ENCODE measurements at regions not wholly inside any gene's neighbourhood (a gene's known extent, or its start where the extent isn't known, plus 50 kb on each side); places are given as distances from the start of the nearest gene placed in this dataset.

DNA sequence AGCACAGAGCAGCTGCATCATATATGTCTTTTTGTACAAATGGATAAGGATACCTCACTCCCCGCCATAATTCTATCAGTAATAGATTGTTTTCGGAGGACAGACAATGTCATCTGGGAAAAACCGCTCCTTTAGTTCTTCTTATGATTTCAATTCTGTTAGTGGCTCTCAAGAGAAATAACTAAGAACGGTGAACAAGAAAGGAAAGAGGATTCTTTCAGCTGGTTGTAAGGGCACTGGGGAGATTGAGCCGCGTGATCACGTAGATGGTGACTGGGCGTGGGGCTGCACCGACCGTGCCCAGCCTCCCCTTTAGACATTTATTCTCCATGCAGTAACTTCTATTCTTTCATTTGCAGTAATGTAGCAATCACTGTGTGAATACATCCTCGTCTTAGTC, 99.4 kb upstream of the PEG3 start:
- DNase-seq (ENCODE audit: low read depth in 1 of 2, low spot score in 2 of 2) (no peak), FAIRE-seq (no peak)
- no peak overlapping the region for H2AFZ ChIP-seq (ENCODE audit: low read length)
- H2BK5ac ChIP-seq (ENCODE audit: low read depth, low read length), result no peak overlapping the region
- H4K20me1 ChIP-seq (replicated peaks in 1 of 2; ENCODE audit: control insufficient read depth in 1 of 2, insufficient read depth in 2 of 2, low read length in 2 of 2), result no peaks in the 10 kb centered on the region
- H2BK12ac ChIP-seq (ENCODE audit: low read depth, low read length), result no peak overlapping the region
- no peak overlapping the region for H2BK120ac ChIP-seq (replicated peaks; ENCODE audit: low read depth, low read length)
- CTCF ChIA-PET (ENCODE audit: partially characterized antibody), result no interaction called here
- no peak overlapping the region for H3K18ac ChIP-seq (ENCODE audit: extremely low read depth, low read length)
- H3K23ac ChIP-seq (ENCODE audit: insufficient read length), result no peak overlapping the region
- H4K91ac ChIP-seq (replicated peaks; ENCODE audit: insufficient read length, low read length), result no peak overlapping the region
- POLR2A ChIA-PET (ENCODE audit: partially characterized antibody), result no interaction called here
- no peak overlapping the region for H2BK20ac ChIP-seq (ENCODE audit: low read length)
- H4K5ac ChIP-seq (ENCODE audit: insufficient read length, low read depth, low read length), result no peak overlapping the region
- peaks cover 61 to 86% of the 10 kb centered on the region in 2 experiments for H3K9me3 ChIP-seq (ENCODE audit: insufficient read depth in 2 of 2, low read depth in 1 of 2, low read length in 1 of 2)
- 82% methylated on average over 11 of the region's 11 CpGs; no CpG with 5 or more reads in 1 of the 2 experiments for WGBS, 2 experiments (ENCODE audit: extremely low coverage in 1 of 2, insufficient coverage in 1 of 2, insufficient read length in 1 of 2, insufficient replicate concordance in 2 of 2, low coverage in 1 of 2, low lambda C conversion rate in 2 of 2, missing lambda C conversion rate in 1 of 2)
- no peaks in the 10 kb centered on the region for H3K79me2 ChIP-seq (ENCODE audit: control insufficient read depth in 1 of 2, insufficient read depth in 2 of 2, low read length in 2 of 2)
- no peak overlapping the region for H2BK15ac ChIP-seq (ENCODE audit: low read length)
- H3K79me1 ChIP-seq (ENCODE audit: low read depth, low read length), result no peaks in the 10 kb centered on the region
- H3K4me3 ChIP-seq (ENCODE audit: extremely low read depth in 1 of 4, insufficient read depth in 2 of 4, low read depth in 3 of 4, low read length in 4 of 4), result no peak overlapping the region
- no peaks in the 10 kb centered on the region for H3K23me2 ChIP-seq (ENCODE audit: low read depth, low read length)
- no peak overlapping the region for H4K8ac ChIP-seq (ENCODE audit: extremely low read depth, insufficient read depth, low read length)
- H3K9ac ChIP-seq (replicated peaks in 1 of 4; ENCODE audit: extremely low read depth in 1 of 4, low read depth in 3 of 4, low read length in 3 of 4), result no peak overlapping the region
- no peak overlapping the region for H3K4me2 ChIP-seq (ENCODE audit: insufficient read depth in 1 of 2, low read depth in 2 of 2, low read length in 2 of 2)
- H3K4me1 ChIP-seq (replicated peaks in 1 of 4; ENCODE audit: control insufficient read depth in 3 of 4, insufficient read depth in 4 of 4, low read length in 3 of 4), result no peaks in the 10 kb centered on the region
- H3K36me3 ChIP-seq (ENCODE audit: control insufficient read depth in 2 of 4, insufficient read depth in 4 of 4, low read length in 3 of 4), result no peaks in the 10 kb centered on the region
- H3K27ac ChIP-seq (ENCODE audit: low read depth, low read length), result no peak overlapping the region
- no peak overlapping the region for H3K4ac ChIP-seq (replicated peaks; ENCODE audit: insufficient read length, low read depth, low read length)
- no peak overlapping the region for H3K14ac ChIP-seq (ENCODE audit: insufficient read length)
- no peak overlapping the region for H3K56ac ChIP-seq (replicated peaks; ENCODE audit: insufficient read length, low read depth, low read length)
- no peaks in the 10 kb centered on the region for H3K27me3 ChIP-seq (replicated peaks in 1 of 4; ENCODE audit: control insufficient read depth in 3 of 4, extremely low read depth in 1 of 4, insufficient read depth in 3 of 4, low read length in 3 of 4)
- H2AK5ac ChIP-seq (ENCODE audit: low read depth, low read length), result no peak overlapping the region
- TF ChIP-seq ZNF274 (IDR thresholded peaks at IDR 0.05; ENCODE audit: borderline replicate concordance, extremely low read depth, low read length) (no peak), CTBP2 (IDR thresholded peaks at IDR 0.05; ENCODE audit: borderline replicate concordance, insufficient read depth, insufficient read length, low read length) (no peak), YY1 (IDR thresholded peaks at IDR 0.05; ENCODE audit: low read depth, low read length) (no peak), POLR2A (IDR thresholded peaks at IDR 0.05; ENCODE audit: control extremely low read depth in 1 of 2, low read depth in 2 of 2, low read length in 2 of 2) (no peak), TAF1 (IDR thresholded peaks at IDR 0.05; ENCODE audit: low read depth, low read length) (no peak)
